ENCODE measurements at regions not wholly inside any gene's neighbourhood (a gene's known extent, or its start where the extent isn't known, plus 50 kb on each side); places are given as distances from the start of the nearest gene placed in this dataset.

- TF ChIP-seq, protein P1, sequence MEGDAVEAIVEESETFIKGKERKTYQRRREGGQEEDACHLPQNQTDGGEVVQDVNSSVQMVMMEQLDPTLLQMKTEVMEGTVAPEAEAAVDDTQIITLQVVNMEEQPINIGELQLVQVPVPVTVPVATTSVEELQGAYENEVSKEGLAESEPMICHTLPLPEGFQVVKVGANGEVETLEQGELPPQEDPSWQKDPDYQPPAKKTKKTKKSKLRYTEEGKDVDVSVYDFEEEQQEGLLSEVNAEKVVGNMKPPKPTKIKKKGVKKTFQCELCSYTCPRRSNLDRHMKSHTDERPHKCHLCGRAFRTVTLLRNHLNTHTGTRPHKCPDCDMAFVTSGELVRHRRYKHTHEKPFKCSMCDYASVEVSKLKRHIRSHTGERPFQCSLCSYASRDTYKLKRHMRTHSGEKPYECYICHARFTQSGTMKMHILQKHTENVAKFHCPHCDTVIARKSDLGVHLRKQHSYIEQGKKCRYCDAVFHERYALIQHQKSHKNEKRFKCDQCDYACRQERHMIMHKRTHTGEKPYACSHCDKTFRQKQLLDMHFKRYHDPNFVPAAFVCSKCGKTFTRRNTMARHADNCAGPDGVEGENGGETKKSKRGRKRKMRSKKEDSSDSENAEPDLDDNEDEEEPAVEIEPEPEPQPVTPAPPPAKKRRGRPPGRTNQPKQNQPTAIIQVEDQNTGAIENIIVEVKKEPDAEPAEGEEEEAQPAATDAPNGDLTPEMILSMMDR (conservative IDR thresholded peaks at IDR 0.05; ENCODE audit: control insufficient read depth, insufficient read depth, low read depth, low read length): no peak
- no peak for DNase-seq (ENCODE audit: low read depth)
- H3K4me3 ChIP-seq (ENCODE audit: control insufficient read depth, low read depth, low read length): no peak overlapping the region
Observed at GRCh38 chr11:79671401-79671800, 230.6 kb upstream of the TENM4 start.

- no peak for DNase-seq (ENCODE audit: low read depth)
- H3K4me3 ChIP-seq (ENCODE audit: control insufficient read depth, low read depth, low read length): no peak overlapping the region
- TF ChIP-seq, protein P1 (conservative IDR thresholded peaks at IDR 0.05; ENCODE audit: control insufficient read depth, insufficient read depth, low read depth, low read length): no peak
Observed at GRCh38 chr11:79670882-79671281, 230.1 kb upstream of the TENM4 start.

DNA sequence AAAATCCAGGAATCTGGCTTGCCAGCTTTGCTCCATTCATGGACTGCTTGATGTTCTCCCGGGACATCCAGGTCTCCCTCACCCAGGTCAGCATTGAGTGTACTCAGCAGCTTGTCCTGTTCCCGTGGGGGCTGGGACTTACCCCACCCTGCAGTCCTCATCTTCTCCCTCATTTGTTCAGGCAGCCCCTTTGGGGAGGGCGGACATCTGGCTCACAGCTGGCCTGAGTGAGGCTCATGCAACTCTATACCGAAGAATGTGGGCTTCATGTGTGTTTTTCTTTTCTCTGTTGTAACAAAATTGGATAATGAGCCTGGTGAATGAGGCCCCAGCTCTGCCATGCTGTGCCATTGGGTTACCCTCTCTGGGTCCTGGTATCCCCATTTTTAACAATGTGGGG, 227.7 kb upstream of the TENM4 start:
- TF ChIP-seq, protein P1 (conservative IDR thresholded peaks at IDR 0.05; ENCODE audit: control insufficient read depth, insufficient read depth, low read depth, low read length): no peak

GRCh38 chr11:79667380-79667779, 226.6 kb upstream of the TENM4 start:
- no peak overlapping the region for H3K4me3 ChIP-seq (ENCODE audit: control insufficient read depth, low read depth, low read length)
- TF ChIP-seq, protein P1 (conservative IDR thresholded peaks at IDR 0.05; ENCODE audit: control insufficient read depth, insufficient read depth, low read depth, low read length): no peak
- DNase-seq (ENCODE audit: low read depth): no peak

More for the DNA sequence above, 227.7 kb upstream of the TENM4 start:
- no peak overlapping the region for H3K4me3 ChIP-seq (ENCODE audit: control insufficient read depth, low read depth, low read length)
- no peak for DNase-seq (ENCODE audit: low read depth)

- H3K4me3 ChIP-seq (ENCODE audit: control insufficient read depth, low read depth, low read length): no peak overlapping the region
- DNase-seq (ENCODE audit: low read depth): no peak
- TF ChIP-seq, protein P1 (conservative IDR thresholded peaks at IDR 0.05; ENCODE audit: control insufficient read depth, insufficient read depth, low read depth, low read length): no peak
Observed at GRCh38 chr11:79663017-79663416, 222.2 kb upstream of the TENM4 start.

GRCh38 chr11:79661373-79661772, 220.5 kb upstream of the TENM4 start:
- H3K4me3 ChIP-seq (ENCODE audit: control insufficient read depth, low read depth, low read length): no peak overlapping the region
- TF ChIP-seq, protein P1 (conservative IDR thresholded peaks at IDR 0.05; ENCODE audit: control insufficient read depth, insufficient read depth, low read depth, low read length): no peak
- no peak for DNase-seq (ENCODE audit: low read depth)

All from fibroblast of mammary gland (primary cell).